ENCODE measurements at regions not wholly inside any gene's neighbourhood (a gene's known extent, or its start where the extent isn't known, plus 50 kb on each side); places are given as distances from the start of the nearest gene placed in this dataset.

GRCh38 chrY:17038439-17038838 lies 841.6 kb downstream of the CDY2B start:
- Histone ChIP-seq H3K27ac (ENCODE audit: low read length) (no peak overlapping the region), H3K4me3 (ENCODE audit: low read length) (no peak overlapping the region), H3K4me1 (ENCODE audit: control insufficient read depth, insufficient read depth, low read length) (no peaks in the 10 kb centered on the region), H3K36me3 (ENCODE audit: control insufficient read depth, insufficient read depth, low read length) (no peaks in the 10 kb centered on the region), H3K27me3 (ENCODE audit: control insufficient read depth, insufficient read depth, low read length) (no peaks in the 10 kb centered on the region), H3K9me3 (ENCODE audit: control insufficient read depth, insufficient read depth, low read length) (peaks cover 5% of the 10 kb centered on the region)
- no peak for TF ChIP-seq CTCF (IDR thresholded peaks at IDR 0.05)
- intact Hi-C loops (cut with micrococcal nuclease), result no loop called here
- Mint-ChIP-seq H3K36me3 (no peaks in the 10 kb centered on the region), H3K9me3 (peaks cover 0 to 16% of the 10 kb centered on the region in 2 donors), H3K4me3 (no peak overlapping the region), H3K27me3 (ENCODE audit: low read depth in 2 of 2) (no peaks in the 10 kb centered on the region), H3K27ac (no peak overlapping the region), H3K4me1 (peaks cover 0 to 6% of the 10 kb centered on the region in 2 donors)
- ATAC-seq (no peak), DNase-seq (no peak)
- 100% methylated on average over 1 of the region's 2 CpGs for WGBS (ENCODE audit: insufficient coverage)

GRCh38 chrY:17018126-17018525 lies 861.9 kb downstream of the CDY2B start:
- Histone ChIP-seq H3K27ac (ENCODE audit: low read length) (no peak overlapping the region), H3K4me1 (ENCODE audit: control insufficient read depth, insufficient read depth, low read length) (no peaks in the 10 kb centered on the region), H3K36me3 (ENCODE audit: control insufficient read depth, insufficient read depth, low read length) (no peaks in the 10 kb centered on the region), H3K9me3 (ENCODE audit: control insufficient read depth, insufficient read depth, low read length) (no peaks in the 10 kb centered on the region), H3K27me3 (ENCODE audit: control insufficient read depth, insufficient read depth, low read length) (no peaks in the 10 kb centered on the region), H3K4me3 (ENCODE audit: low read length) (no peak overlapping the region)
- Mint-ChIP-seq H3K4me1 (no peaks in the 10 kb centered on the region), H3K27me3 (ENCODE audit: low read depth in 2 of 2) (no peaks in the 10 kb centered on the region), H3K27ac (no peak overlapping the region), H3K4me3 (no peak overlapping the region), H3K9me3 (peaks cover 0 to 5% of the 10 kb centered on the region in 2 donors), H3K36me3 (no peaks in the 10 kb centered on the region)
- ATAC-seq (no peak), DNase-seq (no peak)
- no peak for TF ChIP-seq CTCF (IDR thresholded peaks at IDR 0.05)
- WGBS (ENCODE audit: insufficient coverage), result 100% methylated on average over 1 of the region's 3 CpGs
- intact Hi-C loops (cut with micrococcal nuclease), result no loop called here

GRCh38 chrY:16993551-16993950 lies 886.5 kb downstream of the CDY2B start:
- H3K36me3 Mint-ChIP-seq, result no peaks in the 10 kb centered on the region
- Histone ChIP-seq H3K27ac (ENCODE audit: low read length) (no peak overlapping the region), H3K36me3 (ENCODE audit: control insufficient read depth, insufficient read depth, low read length) (no peaks in the 10 kb centered on the region), H3K9me3 (ENCODE audit: control insufficient read depth, insufficient read depth, low read length) (no peaks in the 10 kb centered on the region), H3K4me3 (ENCODE audit: low read length) (no peak overlapping the region), H3K4me1 (ENCODE audit: control insufficient read depth, insufficient read depth, low read length) (no peaks in the 10 kb centered on the region), H3K27me3 (ENCODE audit: control insufficient read depth, insufficient read depth, low read length) (no peaks in the 10 kb centered on the region)
- WGBS (ENCODE audit: insufficient coverage), result 71% methylated on average over 2 of the region's 2 CpGs
- intact Hi-C loops (cut with micrococcal nuclease), result no loop called here
- no peak overlapping the region for H3K27ac Mint-ChIP-seq
- ATAC-seq (no peak), DNase-seq (no peak)
- TF ChIP-seq CTCF (IDR thresholded peaks at IDR 0.05), result no peak
- H3K4me3 Mint-ChIP-seq, result no peak overlapping the region
- H3K9me3 Mint-ChIP-seq, result peaks cover 0 to 14% of the 10 kb centered on the region in 2 donors
- H3K4me1 Mint-ChIP-seq, result no peaks in the 10 kb centered on the region
- H3K27me3 Mint-ChIP-seq (ENCODE audit: low read depth in 2 of 2), result no peaks in the 10 kb centered on the region

GRCh38 chrY:16981776-16982175 lies 898.2 kb downstream of the CDY2B start:
- 90% methylated on average over 1 of the region's 1 CpG for WGBS (ENCODE audit: insufficient coverage)
- H3K27ac Mint-ChIP-seq, result no peak overlapping the region
- no peak for TF ChIP-seq CTCF (IDR thresholded peaks at IDR 0.05)

More at GRCh38 chrY:16981776-16982175, 898.2 kb downstream of the CDY2B start:
- Mint-ChIP-seq H3K4me3 (no peak overlapping the region), H3K27me3 (ENCODE audit: low read depth in 2 of 2) (no peaks in the 10 kb centered on the region), H3K4me1 (no peaks in the 10 kb centered on the region), H3K36me3 (no peaks in the 10 kb centered on the region), H3K9me3 (peaks cover 0 to 9% of the 10 kb centered on the region in 2 donors)
- Histone ChIP-seq H3K27me3 (ENCODE audit: control insufficient read depth, insufficient read depth, low read length) (no peaks in the 10 kb centered on the region), H3K4me1 (ENCODE audit: control insufficient read depth, insufficient read depth, low read length) (no peaks in the 10 kb centered on the region), H3K36me3 (ENCODE audit: control insufficient read depth, insufficient read depth, low read length) (no peaks in the 10 kb centered on the region), H3K4me3 (ENCODE audit: low read length) (no peak overlapping the region), H3K9me3 (ENCODE audit: control insufficient read depth, insufficient read depth, low read length) (no peaks in the 10 kb centered on the region), H3K27ac (ENCODE audit: low read length) (no peak overlapping the region)
- ATAC-seq (no peak), DNase-seq (no peak)
- intact Hi-C loops (cut with micrococcal nuclease), result no loop called here

All from natural killer cell (primary cell).